ENCODE measurements at regions not wholly inside any gene's neighbourhood (a gene's known extent, or its start where the extent isn't known, plus 50 kb on each side); places are given as distances from the start of the nearest gene placed in this dataset.

DNA sequence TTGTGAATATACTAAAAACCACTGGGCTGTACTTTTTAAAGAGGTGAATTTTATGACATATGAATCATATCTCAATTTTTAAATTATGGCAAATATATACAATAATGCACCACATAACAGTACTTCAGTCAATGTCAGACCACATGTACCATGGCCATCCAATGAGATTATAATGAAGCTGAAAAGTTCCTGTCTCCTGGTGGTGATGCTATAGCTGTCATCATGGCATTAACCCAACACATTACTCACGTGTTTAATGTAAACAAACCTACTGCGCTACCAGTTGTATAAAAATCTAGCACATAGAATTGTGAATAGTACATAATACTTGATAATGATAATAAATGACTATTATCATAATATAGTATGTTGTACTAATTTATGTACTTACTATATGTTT, 77.6 kb upstream of the ID2 start:
- H3K9me3 ChIP-seq (ENCODE audit: control insufficient read depth in 1 of 2, insufficient read depth in 1 of 2, low read depth in 1 of 2, low read length in 2 of 2) = no peaks in the 10 kb centered on the region
- no peaks in the 10 kb centered on the region for H3K27me3 ChIP-seq (ENCODE audit: insufficient read depth, low read length)
- no peak overlapping the region for H3K4me2 ChIP-seq (ENCODE audit: low read length)
- DNase-seq (ENCODE audit: low read depth, low spot score) (no peak), ATAC-seq (no peak)
- ChIA-PET CTCF (no interaction called here), RAD21 (ENCODE audit: low non-redundant PET in 1 of 2, low total read pairs in 2 of 2, uncharacterized antibody in 2 of 2, unreplicated experiment in 2 of 2) (no interaction called here), POLR2A (no interaction called here)
- intact Hi-C loops (cut with micrococcal nuclease) = no loop called here
- H2AFZ ChIP-seq (ENCODE audit: low read depth, low read length, poor library complexity, severe bottlenecking) = no peak overlapping the region
- peaks cover 9 to 19% of the 10 kb centered on the region in 2 experiments for H3K4me1 ChIP-seq (ENCODE audit: control insufficient read depth in 1 of 2, insufficient read depth in 2 of 2, low read length in 2 of 2)
- H3K4me3 ChIP-seq (replicated peaks in 1 of 2; ENCODE audit: low read depth in 1 of 2, low read length in 2 of 2) = no peak overlapping the region
- no peak for TF ChIP-seq SRF (IDR thresholded peaks at IDR 0.05; ENCODE audit: low read depth)
- TF ChIP-seq, protein P1, sequence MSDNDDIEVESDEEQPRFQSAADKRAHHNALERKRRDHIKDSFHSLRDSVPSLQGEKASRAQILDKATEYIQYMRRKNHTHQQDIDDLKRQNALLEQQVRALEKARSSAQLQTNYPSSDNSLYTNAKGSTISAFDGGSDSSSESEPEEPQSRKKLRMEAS (IDR thresholded peaks at IDR 0.05) = no peak
- no peak for TF ChIP-seq TCF7L2 (IDR thresholded peaks at IDR 0.05; ENCODE audit: borderline replicate concordance, extremely low read depth, insufficient read depth, insufficient read length)
- H3K79me2 ChIP-seq (ENCODE audit: insufficient read depth, low read length) = no peaks in the 10 kb centered on the region
- no peaks in the 10 kb centered on the region for H3K36me3 ChIP-seq (ENCODE audit: control insufficient read depth in 1 of 2, insufficient read depth in 2 of 2, low read length in 2 of 2)
- no peaks in the 10 kb centered on the region for H4K20me1 ChIP-seq (ENCODE audit: insufficient read depth)
- BruUV-seq (replicated peaks) = no TSS peak
- H3K9ac ChIP-seq (ENCODE audit: low read length) = no peak overlapping the region
- H3K9me2 ChIP-seq (ENCODE audit: insufficient read depth) = 0 out of 2 replicates have a peak, but pooled peaks cover 3% of the 10 kb centered on the region
- H3K27ac ChIP-seq (ENCODE audit: low read depth, low read length) = no peak overlapping the region

DNA sequence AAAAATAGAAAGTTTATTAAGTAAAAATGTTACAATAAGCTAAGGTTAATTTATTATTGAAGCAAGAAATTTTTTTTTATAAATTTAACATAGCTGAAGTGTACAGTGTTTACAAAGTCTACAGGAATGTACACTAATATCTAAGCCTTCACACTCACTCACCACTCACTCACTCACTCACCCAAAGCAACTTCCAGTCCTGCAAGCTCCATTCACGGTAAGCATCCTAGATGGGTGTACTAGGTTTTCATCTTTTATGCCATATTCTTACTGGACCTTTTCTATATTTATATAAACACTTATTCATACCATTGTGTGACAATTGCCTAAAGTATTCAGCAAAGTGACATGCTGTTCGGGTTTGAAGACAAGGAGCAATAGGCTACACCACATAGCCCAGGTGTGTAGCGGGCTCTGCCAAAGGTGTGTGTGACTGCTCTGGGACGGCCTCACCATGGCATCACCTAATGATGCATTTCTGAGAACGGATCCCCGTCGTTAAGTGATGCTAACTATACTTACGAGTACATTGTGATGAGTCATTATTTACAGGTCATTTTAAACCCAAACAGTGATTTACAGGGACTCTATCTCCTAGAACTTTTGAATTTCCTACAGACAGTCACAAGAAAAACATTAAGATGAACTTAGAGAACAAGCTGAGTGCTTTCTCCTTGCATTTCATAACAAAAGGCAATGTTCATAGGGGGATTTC, 76.3 kb upstream of the ID2 start:
- Histone ChIP-seq H3K79me2 (ENCODE audit: insufficient read depth, low read length) (no peaks in the 10 kb centered on the region), H3K4me2 (ENCODE audit: low read length) (peak overlapping the region; percentile 45), H3K27me3 (ENCODE audit: insufficient read depth, low read length) (no peaks in the 10 kb centered on the region), H3K27ac (ENCODE audit: low read depth, low read length) (no peak overlapping the region), H3K9me2 (ENCODE audit: insufficient read depth) (0 out of 2 replicates have a peak, but pooled peaks cover 3% of the 10 kb centered on the region), H4K20me1 (ENCODE audit: insufficient read depth) (no peaks in the 10 kb centered on the region), H2AFZ (ENCODE audit: low read depth, low read length, poor library complexity, severe bottlenecking) (peak overlapping the region; percentile 82), H3K9ac (ENCODE audit: low read length) (no peak overlapping the region), H3K36me3 (ENCODE audit: control insufficient read depth in 1 of 2, insufficient read depth in 2 of 2, low read length in 2 of 2) (no peaks in the 10 kb centered on the region), H3K4me1 (ENCODE audit: control insufficient read depth in 1 of 2, insufficient read depth in 2 of 2, low read length in 2 of 2) (peaks cover 16 to 27% of the 10 kb centered on the region in 2 experiments), H3K9me3 (ENCODE audit: control insufficient read depth in 1 of 2, insufficient read depth in 1 of 2, low read depth in 1 of 2, low read length in 2 of 2) (no peaks in the 10 kb centered on the region), H3K4me3 (replicated peaks in 1 of 2; ENCODE audit: low read depth in 1 of 2, low read length in 2 of 2) (no peak overlapping the region)
- RAD21 ChIA-PET (ENCODE audit: low non-redundant PET in 1 of 2, low total read pairs in 2 of 2, uncharacterized antibody in 2 of 2, unreplicated experiment in 2 of 2) = no interaction called here
- TF ChIP-seq SRF (IDR thresholded peaks at IDR 0.05; ENCODE audit: low read depth) (no peak), RAD21 (IDR thresholded peaks at IDR 0.05; ENCODE audit: low read depth) (no peak), ZFX (IDR thresholded peaks at IDR 0.05) (no peak), SIN3A (IDR thresholded peaks at IDR 0.05; ENCODE audit: low read depth) (no peak), POLR2A (IDR thresholded peaks at IDR 0.05; ENCODE audit: borderline replicate concordance, extremely low read depth, insufficient read depth, insufficient read length) (no peak), YY1 (IDR thresholded peaks at IDR 0.05; ENCODE audit: extremely low read depth, insufficient replicate concordance, low read depth, low read length) (no peak), JUND (IDR thresholded peaks at IDR 0.05) (no peak)
- TF ChIP-seq, protein P2, sequence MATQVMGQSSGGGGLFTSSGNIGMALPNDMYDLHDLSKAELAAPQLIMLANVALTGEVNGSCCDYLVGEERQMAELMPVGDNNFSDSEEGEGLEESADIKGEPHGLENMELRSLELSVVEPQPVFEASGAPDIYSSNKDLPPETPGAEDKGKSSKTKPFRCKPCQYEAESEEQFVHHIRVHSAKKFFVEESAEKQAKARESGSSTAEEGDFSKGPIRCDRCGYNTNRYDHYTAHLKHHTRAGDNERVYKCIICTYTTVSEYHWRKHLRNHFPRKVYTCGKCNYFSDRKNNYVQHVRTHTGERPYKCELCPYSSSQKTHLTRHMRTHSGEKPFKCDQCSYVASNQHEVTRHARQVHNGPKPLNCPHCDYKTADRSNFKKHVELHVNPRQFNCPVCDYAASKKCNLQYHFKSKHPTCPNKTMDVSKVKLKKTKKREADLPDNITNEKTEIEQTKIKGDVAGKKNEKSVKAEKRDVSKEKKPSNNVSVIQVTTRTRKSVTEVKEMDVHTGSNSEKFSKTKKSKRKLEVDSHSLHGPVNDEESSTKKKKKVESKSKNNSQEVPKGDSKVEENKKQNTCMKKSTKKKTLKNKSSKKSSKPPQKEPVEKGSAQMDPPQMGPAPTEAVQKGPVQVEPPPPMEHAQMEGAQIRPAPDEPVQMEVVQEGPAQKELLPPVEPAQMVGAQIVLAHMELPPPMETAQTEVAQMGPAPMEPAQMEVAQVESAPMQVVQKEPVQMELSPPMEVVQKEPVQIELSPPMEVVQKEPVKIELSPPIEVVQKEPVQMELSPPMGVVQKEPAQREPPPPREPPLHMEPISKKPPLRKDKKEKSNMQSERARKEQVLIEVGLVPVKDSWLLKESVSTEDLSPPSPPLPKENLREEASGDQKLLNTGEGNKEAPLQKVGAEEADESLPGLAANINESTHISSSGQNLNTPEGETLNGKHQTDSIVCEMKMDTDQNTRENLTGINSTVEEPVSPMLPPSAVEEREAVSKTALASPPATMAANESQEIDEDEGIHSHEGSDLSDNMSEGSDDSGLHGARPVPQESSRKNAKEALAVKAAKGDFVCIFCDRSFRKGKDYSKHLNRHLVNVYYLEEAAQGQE (IDR thresholded peaks at IDR 0.05; ENCODE audit: low read depth) = no peak
- TF ChIP-seq, protein P1 (IDR thresholded peaks at IDR 0.05) = no peak
- TF ChIP-seq, protein P3, sequence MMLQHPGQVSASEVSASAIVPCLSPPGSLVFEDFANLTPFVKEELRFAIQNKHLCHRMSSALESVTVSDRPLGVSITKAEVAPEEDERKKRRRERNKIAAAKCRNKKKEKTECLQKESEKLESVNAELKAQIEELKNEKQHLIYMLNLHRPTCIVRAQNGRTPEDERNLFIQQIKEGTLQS (IDR thresholded peaks at IDR 0.05) = no peak
- peak; percentile 70 for ATAC-seq
- BruUV-seq (replicated peaks) = no TSS peak
- DNase-seq (ENCODE audit: low read depth, low spot score) = no peak
- intact Hi-C loops (cut with micrococcal nuclease) = no loop called here
- POLR2A ChIA-PET = no interaction called here
- CTCF ChIA-PET = no interaction called here
